DOHH2 (cell line): ENCODE measurements at regions not wholly inside any gene's neighbourhood (a gene's known extent, or its start where the extent isn't known, plus 50 kb on each side); places are given as distances from the start of the nearest gene placed in this dataset.

ENCODE experiments used
- H3F3A ChIP-seq: fragments of 200-600 bp; sonication (generic), shearing (Covaris generic); 2 replicates; pipeline ENCODE4 v1.6.0; 2016; ENCODE audit warnings: antibody characterized with exemption, mild to moderate bottlenecking; ENCODE audit not compliant: control insufficient read depth, insufficient read depth
- H3K27ac ChIP-seq: fragments of 200-600 bp; sonication (generic); 2 replicates; pipeline ENCODE4 v1.5.1; 2014; ENCODE audit warnings: low read depth, mild to moderate bottlenecking, low read length, moderate library complexity
- H3K27me3 ChIP-seq: fragments of 200-600 bp; sonication (generic); 2 replicates; pipeline ENCODE4 v1.6.1; 2014; ENCODE audit warnings: mild to moderate bottlenecking, low read length, mixed read lengths; ENCODE audit not compliant: control insufficient read depth
- H3K36me3 ChIP-seq: fragments of 200-600 bp; sonication (generic); 2 replicates; pipeline ENCODE4 v1.6.1; 2014; ENCODE audit warnings: mild to moderate bottlenecking, low read length, moderate library complexity, mixed read lengths; ENCODE audit not compliant: control insufficient read depth
- H3K4me1 ChIP-seq: fragments of 200-600 bp; sonication (generic); 2 replicates; pipeline ENCODE4 v1.6.1; 2014; ENCODE audit warnings: mild to moderate bottlenecking, low read length, mixed read lengths; ENCODE audit not compliant: control insufficient read depth
- H3K4me2 ChIP-seq: fragments of 200-600 bp; sonication (generic); 2 replicates; pipeline ENCODE4 v1.6.0; 2014; ENCODE audit warnings: mild to moderate bottlenecking, low read length, moderate library complexity
- H3K4me3 ChIP-seq: fragments of 200-600 bp; sonication (generic); 2 replicates; pipeline ENCODE4 v1.5.1; 2014; ENCODE audit warnings: mild to moderate bottlenecking, low read length, mixed read lengths
- H3K79me2 ChIP-seq: fragments of 200-600 bp; sonication (generic); 2 replicates; pipeline ENCODE4 v1.6.1; 2014; ENCODE audit warnings: mild to moderate bottlenecking, low read length, mixed read lengths; ENCODE audit not compliant: control insufficient read depth
- H3K9me2 ChIP-seq: fragments of 200-600 bp; sonication (generic); replicated peaks from 2 replicates; pipeline ENCODE4 v1.6.1; 2014; ENCODE audit warnings: mild to moderate bottlenecking, low read length, mixed read lengths; ENCODE audit not compliant: control insufficient read depth
- H3K9me3 ChIP-seq: fragments of 200-600 bp; sonication (generic); 2 replicates; pipeline ENCODE4 v1.6.1; 2014; ENCODE audit warnings: antibody characterized with exemption, low read length, mixed read lengths; ENCODE audit not compliant: control insufficient read depth, insufficient read depth
- H4K20me1 ChIP-seq: fragments of 200-600 bp; sonication (generic); 2 replicates; pipeline ENCODE4 v1.6.0; 2014; ENCODE audit warnings: low read depth, mild to moderate bottlenecking, antibody characterized with exemption, low read length, moderate library complexity; ENCODE audit not compliant: control insufficient read depth, insufficient read depth
- CTCF ChIP-seq: fragments of 200-600 bp; sonication (generic); IDR thresholded peaks from one replicate; pipeline ENCODE4 v1.5.1; 2014; ENCODE audit warnings: antibody characterized with exemption, mild to moderate bottlenecking, low read depth, low read length; ENCODE audit not compliant: poor library complexity, severe bottlenecking
- EZH2phosphoT487 ChIP-seq: fragments of 200-600 bp; sonication (generic); IDR thresholded peaks from 2 replicates; pipeline ENCODE4 v1.6.1; 2017; ENCODE audit warnings: borderline replicate concordance, mild to moderate bottlenecking, antibody characterized with exemption, low read length, moderate library complexity, mixed read lengths

- H3K79me2 ChIP-seq, result no peaks in the 10 kb centered on the region
- H3K4me2 ChIP-seq, result no peak overlapping the region
- no peak overlapping the region for H3K4me3 ChIP-seq
- TF ChIP-seq CTCF, result no peak
- no peak for TF ChIP-seq EZH2phosphoT487
- H3K36me3 ChIP-seq, result no peaks in the 10 kb centered on the region
- no peaks in the 10 kb centered on the region for H3K9me3 ChIP-seq
- H4K20me1 ChIP-seq, result no peaks in the 10 kb centered on the region
- no peak overlapping the region for H3K27ac ChIP-seq
- no peaks in the 10 kb centered on the region for H3K27me3 ChIP-seq
- no peaks in the 10 kb centered on the region for H3F3A ChIP-seq
- no peaks in the 10 kb centered on the region for H3K4me1 ChIP-seq
- H3K9me2 ChIP-seq, result no peaks in the 10 kb centered on the region
These were observed 80.9 kb upstream of the KLF13 start for GRCh38 chr15:31245756-31246155.

GRCh38 chr15:31247404-31247803 lies 79.2 kb upstream of the KLF13 start:
- peaks cover 10% of the 10 kb centered on the region for H3K4me1 ChIP-seq
- no peak for TF ChIP-seq EZH2phosphoT487
- peaks cover 1% of the 10 kb centered on the region; the same call in 1 of the 2 replicates for H3F3A ChIP-seq
- no peaks in the 10 kb centered on the region for H3K79me2 ChIP-seq
- no peak overlapping the region for H3K27ac ChIP-seq
- no peaks in the 10 kb centered on the region for H4K20me1 ChIP-seq
- H3K36me3 ChIP-seq, result no peaks in the 10 kb centered on the region
- no peaks in the 10 kb centered on the region for H3K9me3 ChIP-seq
- H3K4me2 ChIP-seq, result no peak overlapping the region
- H3K27me3 ChIP-seq, result no peaks in the 10 kb centered on the region
- no peaks in the 10 kb centered on the region for H3K9me2 ChIP-seq
- H3K4me3 ChIP-seq, result no peak overlapping the region

- H3K79me2 ChIP-seq, result no peaks in the 10 kb centered on the region
- no peak overlapping the region for H3K4me3 ChIP-seq
- no peaks in the 10 kb centered on the region for H3K36me3 ChIP-seq
- no peak overlapping the region for H3K4me2 ChIP-seq
- H3K9me3 ChIP-seq, result no peaks in the 10 kb centered on the region
- H4K20me1 ChIP-seq, result no peaks in the 10 kb centered on the region
- H3K4me1 ChIP-seq, result peaks cover 14% of the 10 kb centered on the region
- TF ChIP-seq CTCF, result no peak
- TF ChIP-seq EZH2phosphoT487, result no peak
- peaks cover 5% of the 10 kb centered on the region; the same call in 1 of the 2 replicates for H3F3A ChIP-seq
- H3K27me3 ChIP-seq, result no peaks in the 10 kb centered on the region
- H3K27ac ChIP-seq, result no peak overlapping the region
- H3K9me2 ChIP-seq, result no peaks in the 10 kb centered on the region
These were observed 78.4 kb upstream of the KLF13 start for GRCh38 chr15:31248263-31248662.

GRCh38 chr15:31248951-31249350 lies 77.7 kb upstream of the KLF13 start:
- TF ChIP-seq EZH2phosphoT487, result no peak
- TF ChIP-seq CTCF, result no peak
- Histone ChIP-seq H3K4me1 (peaks cover 16% of the 10 kb centered on the region), H3K27ac (no peak overlapping the region)

More at GRCh38 chr15:31248951-31249350, 77.7 kb upstream of the KLF13 start:
- Histone ChIP-seq H3K27me3 (no peaks in the 10 kb centered on the region), H3K4me3 (no peak overlapping the region), H4K20me1 (no peaks in the 10 kb centered on the region), H3F3A (peaks cover 5% of the 10 kb centered on the region; the same call in 1 of the 2 replicates), H3K36me3 (no peaks in the 10 kb centered on the region), H3K4me2 (no peak overlapping the region), H3K9me3 (no peaks in the 10 kb centered on the region), H3K79me2 (no peaks in the 10 kb centered on the region), H3K9me2 (no peaks in the 10 kb centered on the region)
